ENCODE measurements at regions not wholly inside any gene's neighbourhood (a gene's known extent, or its start where the extent isn't known, plus 50 kb on each side); places are given as distances from the start of the nearest gene placed in this dataset.

- no peak for DNase-seq
Observed at GRCh38 chr3:107428051-107428858, 51.0 kb downstream of the CCDC54 start.

DNA sequence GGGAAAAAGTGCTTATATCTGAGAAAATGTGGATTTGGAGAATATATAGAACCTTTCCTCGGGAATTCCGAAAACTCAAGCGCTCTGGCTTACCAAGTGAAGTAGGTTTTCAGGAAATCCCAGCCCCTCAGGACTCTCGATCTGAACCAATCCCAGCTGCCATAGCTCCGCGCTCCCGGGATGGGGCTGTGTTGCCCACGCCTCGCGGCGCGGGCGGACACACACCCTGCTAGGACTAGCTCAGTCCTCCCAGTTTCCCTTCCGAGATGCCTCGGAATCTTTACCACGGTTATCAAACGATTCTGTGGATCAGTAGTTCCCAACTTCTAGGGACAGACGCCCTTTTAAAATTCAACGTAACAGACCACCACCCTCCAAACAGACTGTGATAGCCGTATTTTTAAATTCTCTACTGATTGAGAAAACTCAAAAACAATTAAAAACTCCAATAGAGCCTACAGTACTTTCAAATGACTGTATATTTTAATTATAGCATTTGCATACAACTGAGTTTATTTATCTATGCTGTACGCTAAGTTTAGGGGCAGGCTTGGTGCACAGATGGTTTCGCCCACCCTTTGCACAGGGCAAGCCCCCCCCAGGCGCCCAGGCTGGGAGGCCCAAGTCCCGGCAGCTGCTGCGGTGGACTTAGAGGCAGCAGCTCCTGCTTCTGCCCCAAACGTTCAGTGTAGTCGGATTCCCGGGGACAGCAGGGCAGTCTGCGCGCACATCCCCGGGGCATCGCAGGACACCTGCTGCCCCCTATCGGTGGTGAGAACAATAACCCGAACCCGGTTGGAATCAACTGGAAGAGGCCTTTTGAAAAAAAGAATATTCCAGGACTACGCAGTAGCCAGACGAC is 52.3 kb downstream of the CCDC54 start:
- DNase-seq, result peak; percentile 86

DNA sequence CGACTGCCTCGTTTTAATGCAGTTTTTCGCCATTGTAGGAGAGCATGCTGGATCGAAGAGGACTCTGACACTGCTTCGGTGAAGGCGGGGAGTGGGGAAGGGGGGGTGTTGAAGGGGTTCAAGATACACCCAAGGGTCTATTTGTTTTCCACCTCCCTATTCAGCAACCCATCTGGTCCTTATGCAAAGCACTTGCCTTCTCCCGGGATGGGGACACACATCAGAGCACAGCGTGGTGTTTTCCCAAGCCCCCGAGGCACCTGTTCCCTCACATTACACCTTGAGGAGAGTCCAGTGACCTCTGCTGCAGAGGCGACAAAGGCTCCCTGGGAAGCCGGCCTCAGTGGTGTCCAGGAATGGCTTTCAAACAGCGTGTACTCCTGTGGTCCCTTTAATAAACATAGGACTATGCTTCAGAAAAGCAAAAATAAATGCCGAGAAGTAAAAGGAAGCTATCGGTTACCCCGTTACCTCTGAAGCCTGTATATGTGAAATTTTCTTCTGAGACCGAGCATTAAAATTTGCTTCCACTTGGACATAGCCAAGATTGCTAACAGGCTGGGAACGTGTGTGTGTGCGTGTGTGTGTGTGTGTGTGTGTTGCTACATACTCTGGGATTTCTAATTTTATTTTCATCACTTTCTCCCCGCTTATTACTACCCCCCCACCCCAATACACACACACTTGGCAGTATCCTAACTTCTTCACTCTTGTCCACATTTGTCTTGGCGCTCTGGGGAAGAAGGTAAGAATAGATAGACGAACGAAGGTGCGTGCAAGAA is 53.2 kb downstream of the CCDC54 start:
- DNase-seq, result no peak

DNA sequence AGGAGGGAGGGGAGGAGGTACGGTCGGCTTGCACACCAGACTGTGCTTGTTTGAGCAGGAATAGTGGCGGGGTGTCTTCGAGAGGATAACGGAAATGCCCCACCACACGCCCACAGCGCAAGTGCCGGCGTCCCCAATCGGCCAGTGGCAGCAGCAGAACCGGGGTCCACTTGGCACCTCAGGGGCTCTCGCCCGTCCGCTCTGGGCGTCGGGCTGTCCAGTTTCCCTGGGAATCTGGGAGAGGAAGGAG is 53.7 kb downstream of the CCDC54 start:
- DNase-seq, result no peak

DNA sequence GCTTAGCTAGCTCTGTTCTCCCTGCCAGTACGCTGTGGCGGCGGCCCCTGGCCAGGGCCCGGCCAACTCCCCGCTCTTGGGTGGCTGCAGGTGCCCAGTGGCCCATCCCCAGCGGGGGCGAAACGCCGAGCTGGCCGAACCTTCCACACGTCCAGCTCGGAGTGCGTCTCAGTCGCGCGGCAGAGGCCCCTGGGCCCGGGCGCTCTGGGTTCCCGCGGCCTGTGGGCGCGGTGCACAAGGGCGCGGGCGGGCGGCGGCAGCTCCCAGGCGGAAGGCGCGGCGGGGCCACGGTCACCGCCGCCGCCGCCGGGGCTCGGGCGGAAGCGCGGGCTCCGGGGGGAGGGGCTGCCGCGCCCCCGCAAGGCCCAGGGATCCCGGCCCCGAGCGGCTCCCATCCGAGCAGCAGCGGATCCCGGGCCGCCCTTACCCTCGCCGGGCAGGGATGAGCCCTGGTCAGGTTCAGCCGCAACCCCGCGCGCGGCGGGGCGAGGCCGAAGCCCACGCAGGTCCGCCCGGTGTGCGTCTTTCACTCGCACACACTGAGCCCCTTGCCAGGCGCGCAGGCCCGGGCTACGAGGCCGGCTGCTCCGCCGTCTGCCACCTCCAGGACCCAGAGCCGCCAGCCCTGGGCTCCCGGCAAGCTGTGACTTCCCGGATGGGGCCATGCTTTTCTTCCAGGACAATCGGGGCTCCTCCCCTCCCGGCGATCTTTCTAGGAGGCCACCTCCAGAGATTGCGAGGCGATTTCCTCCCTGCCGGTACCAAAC is 54.2 kb downstream of the CCDC54 start:
- DNase-seq, result peak; percentile 78

GRCh38 chr3:107432013-107432515 is 54.8 kb downstream of the CCDC54 start:
- no peak for DNase-seq

GRCh38 chr3:107432646-107433045 is 55.4 kb downstream of the CCDC54 start:
- no peak for DNase-seq

DNA sequence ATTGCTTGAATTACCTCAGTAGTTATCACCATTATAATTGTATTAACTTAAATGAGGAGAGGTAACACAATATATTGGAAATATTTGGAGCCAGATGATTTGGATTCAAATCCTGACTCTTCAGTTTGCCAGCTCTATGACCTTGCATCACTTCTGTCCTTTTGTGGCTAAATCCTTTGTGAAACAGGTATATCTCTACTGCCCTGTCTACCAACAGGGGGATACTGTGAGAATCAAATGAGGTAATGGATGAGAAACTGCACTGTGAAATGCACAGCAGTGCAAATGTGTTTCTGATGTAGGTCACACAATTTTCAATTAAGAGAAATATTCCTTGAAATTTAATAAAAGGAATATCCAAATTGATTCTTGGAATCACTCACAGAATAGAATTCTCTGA is 58.8 kb downstream of the CCDC54 start:
- no peak for DNase-seq

GRCh38 chr3:107438671-107439070 is 61.4 kb downstream of the CCDC54 start:
- DNase-seq, result no peak

DNA sequence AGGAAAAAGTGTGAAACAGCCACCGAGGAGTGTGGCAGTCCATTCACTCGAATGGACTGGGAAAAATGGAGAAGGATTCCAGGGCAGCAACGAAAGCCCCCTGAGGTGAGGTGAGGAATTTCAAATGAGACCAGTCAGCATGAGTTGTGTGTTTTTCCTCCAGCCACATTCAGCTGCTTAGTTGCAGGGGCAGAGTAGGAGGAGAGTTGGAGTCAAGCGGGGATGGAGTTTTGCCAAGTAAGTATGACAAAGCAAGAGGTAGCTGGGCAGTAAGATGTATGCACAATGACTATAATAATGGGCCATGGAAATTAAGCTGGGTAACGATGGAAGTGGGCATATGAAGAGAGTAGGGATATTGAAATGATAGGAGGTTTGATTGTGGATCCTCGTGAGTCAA is 64.4 kb downstream of the CCDC54 start:
- no peak for DNase-seq

DNA sequence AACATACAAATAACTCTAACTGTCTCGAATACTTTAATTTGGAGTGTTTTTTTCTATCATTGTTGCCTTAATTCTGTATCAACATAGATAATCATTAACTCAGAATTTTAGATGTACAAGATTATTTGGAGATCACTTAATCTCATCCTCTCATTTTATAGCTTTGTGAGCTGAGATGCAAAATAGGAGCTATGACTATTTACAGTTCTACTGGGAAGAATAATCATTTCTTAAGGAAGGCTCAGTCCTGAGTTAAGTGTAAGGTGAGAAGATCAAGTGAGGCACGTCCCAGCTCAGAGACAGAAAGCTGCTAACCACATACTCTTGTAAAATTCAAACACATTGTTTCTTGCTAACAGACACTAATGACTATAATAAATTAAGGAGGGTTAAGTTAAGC is 66.2 kb downstream of the CCDC54 start:
- no peak for DNase-seq

- no peak for DNase-seq
Observed at GRCh38 chr3:107446706-107447105, 69.5 kb downstream of the CCDC54 start.

- no peak for DNase-seq
Observed at GRCh38 chr3:107450254-107450893, 72.4 kb upstream of the BBX start.

DNA sequence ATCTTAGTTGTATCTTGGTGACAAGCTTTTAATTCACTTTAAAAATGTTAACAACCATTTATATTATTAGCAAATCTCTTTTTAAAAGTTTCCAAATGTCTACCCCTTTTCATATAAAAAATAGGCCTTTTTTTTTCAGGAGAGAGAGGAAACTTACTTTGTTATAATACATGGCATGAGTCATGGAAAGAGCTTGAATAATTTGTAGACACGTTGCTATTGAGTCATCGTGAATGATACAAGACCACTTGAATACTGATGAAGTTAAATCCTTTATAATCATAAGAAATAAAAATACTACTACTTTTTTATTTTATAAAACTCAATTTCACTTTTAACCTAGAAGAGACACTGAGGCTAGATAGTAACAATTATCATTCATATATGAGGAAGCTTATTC is 70.3 kb upstream of the BBX start:
- no peak for DNase-seq

DNA sequence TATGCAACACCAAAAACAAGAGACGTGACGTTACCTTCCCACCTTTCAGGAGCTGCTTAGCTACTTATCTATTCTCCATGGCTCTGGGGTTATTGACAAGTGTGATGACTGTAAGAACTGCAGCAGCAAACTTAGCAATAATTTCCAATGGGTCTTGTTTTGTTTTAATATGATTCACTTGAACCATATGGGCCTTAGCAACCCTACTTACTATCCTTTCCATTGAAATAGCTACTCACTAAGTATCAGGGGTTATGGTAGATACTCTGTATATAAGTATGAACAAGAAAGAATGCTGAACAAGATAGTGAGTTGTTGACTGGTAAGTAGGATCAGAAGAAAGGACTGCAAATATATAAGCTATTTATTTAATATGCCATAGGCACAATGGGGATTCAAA is 69.3 kb upstream of the BBX start:
- DNase-seq, result no peak

- DNase-seq, result no peak
Observed at GRCh38 chr3:107455621-107456020, 67.1 kb upstream of the BBX start.

GRCh38 chr3:107456501-107456900 is 66.3 kb upstream of the BBX start:
- DNase-seq, result no peak

DNA sequence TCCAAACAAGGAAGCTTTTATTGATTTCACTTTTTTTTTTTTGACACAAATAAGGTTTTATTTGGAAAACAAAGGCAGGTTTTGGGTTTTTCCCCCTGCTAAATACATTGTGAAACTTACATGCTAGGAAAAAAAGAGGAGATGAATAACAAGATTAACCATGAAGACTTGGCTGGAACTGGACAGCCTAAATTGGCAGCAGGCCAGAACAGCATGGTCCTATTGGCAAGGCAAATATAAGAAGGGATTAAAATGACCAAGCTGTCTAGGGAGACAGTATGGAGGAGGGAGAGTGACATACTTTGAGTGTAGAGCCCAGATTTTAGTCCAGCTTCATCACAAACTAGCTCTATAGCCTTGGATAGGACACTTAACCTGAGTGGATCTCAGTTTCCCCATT is 63.9 kb upstream of the BBX start:
- no peak for DNase-seq

DNA sequence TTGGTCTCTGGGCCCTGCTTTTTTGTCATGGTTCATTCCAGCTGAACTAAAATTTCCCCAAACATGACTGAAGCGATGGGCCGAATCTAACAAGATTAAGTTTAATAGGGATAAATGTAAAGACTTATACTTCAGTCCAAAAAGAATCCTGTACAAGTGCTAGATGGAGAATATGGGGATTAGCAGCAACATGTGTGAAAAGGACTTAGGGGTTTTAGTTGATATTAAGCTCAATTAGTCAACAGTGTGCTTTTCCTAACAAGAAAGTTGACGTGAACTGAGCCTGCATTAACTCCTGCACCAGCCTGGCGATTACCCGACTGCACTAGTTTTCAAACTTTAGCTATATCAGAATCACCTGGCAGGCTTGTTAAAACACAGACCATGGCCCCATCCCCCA is 61.0 kb upstream of the BBX start:
- DNase-seq, result no peak

DNA sequence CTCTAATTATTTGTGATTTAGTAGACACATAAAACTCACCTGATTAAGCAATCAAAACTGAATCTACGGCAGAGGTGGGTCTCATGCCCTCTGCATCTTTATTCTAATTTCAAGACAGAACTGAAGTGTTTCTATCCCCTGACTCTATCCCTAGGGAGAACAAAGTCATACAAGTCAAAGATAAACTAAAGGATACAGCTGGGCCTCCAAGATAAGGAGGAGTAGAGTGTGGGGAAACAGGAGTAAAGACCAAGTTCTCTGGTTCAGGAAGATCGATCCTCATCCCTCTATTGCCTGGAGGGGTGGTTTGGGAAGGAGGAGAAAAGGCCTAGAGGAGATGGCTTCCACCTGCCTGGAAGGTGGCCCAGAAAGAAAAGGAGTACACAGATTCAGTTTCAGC is 58.7 kb upstream of the BBX start:
- no peak for DNase-seq

GRCh38 chr3:107465064-107465631 is 57.6 kb upstream of the BBX start:
- no peak for DNase-seq

Data from occipital lobe (tissue), 1 donor.